Stimulated activated CD4-positive, alpha-beta T cell treated with anti-CD3 and anti-CD28 coated beads, Interleukin-4, amount 100 ng/mL, for 24 hours (primary cell): ENCODE measurements at regions not wholly inside any gene's neighbourhood (a gene's known extent, or its start where the extent isn't known, plus 50 kb on each side); places are given as distances from the start of the nearest gene placed in this dataset.

ENCODE experiments used
- DNase-seq: peaks from one replicate; pipeline ENCODE4 v3.0.0-alpha.2; 2020

- no peak for DNase-seq
These were observed 75.4 kb downstream of the CDC7 start for GRCh38 chr1:91575909-91576519.

- DNase-seq: no peak
These were observed 77.9 kb downstream of the CDC7 start for GRCh38 chr1:91578320-91579109.

- no peak for DNase-seq
These were observed 79.1 kb downstream of the CDC7 start for GRCh38 chr1:91579658-91580228.

- no peak for DNase-seq
These were observed 81.8 kb downstream of the CDC7 start for GRCh38 chr1:91582431-91582921.

GRCh38 chr1:91583326-91583755 lies 82.7 kb downstream of the CDC7 start:
- DNase-seq: no peak

- no peak for DNase-seq
These were observed 83.7 kb downstream of the CDC7 start for GRCh38 chr1:91584309-91584708.

GRCh38 chr1:91584878-91585277 lies 84.2 kb downstream of the CDC7 start:
- no peak for DNase-seq

- DNase-seq: no peak
These were observed 84.9 kb downstream of the CDC7 start for GRCh38 chr1:91585502-91585901.

- DNase-seq: no peak
These were observed 85.3 kb downstream of the CDC7 start for GRCh38 chr1:91585982-91586381.

- no peak for DNase-seq
These were observed 88.8 kb downstream of the CDC7 start for GRCh38 chr1:91589437-91589836.

GRCh38 chr1:91591175-91591974 lies 90.7 kb downstream of the CDC7 start:
- no peak for DNase-seq

- DNase-seq: no peak
These were observed 92.2 kb downstream of the CDC7 start for GRCh38 chr1:91592716-91593477.

GRCh38 chr1:91594383-91595055 lies 93.9 kb downstream of the CDC7 start:
- no peak for DNase-seq

- no peak for DNase-seq
These were observed 95.8 kb downstream of the CDC7 start for GRCh38 chr1:91596474-91596873.

GRCh38 chr1:91597215-91597614 lies 96.6 kb downstream of the CDC7 start:
- no peak for DNase-seq

GRCh38 chr1:91600431-91601337 lies 100.0 kb downstream of the CDC7 start:
- no peak for DNase-seq

GRCh38 chr1:91601554-91602376 lies 101.1 kb downstream of the CDC7 start:
- no peak for DNase-seq

- DNase-seq: peak; percentile 27
These were observed 102.8 kb downstream of the CDC7 start for GRCh38 chr1:91603409-91603808.

GRCh38 chr1:91604632-91605031 lies 104.0 kb downstream of the CDC7 start:
- no peak for DNase-seq

GRCh38 chr1:91605566-91605965 lies 104.9 kb downstream of the CDC7 start:
- DNase-seq: no peak
